Hepatocyte (in vitro differentiated cells): ENCODE measurements at regions not wholly inside any gene's neighbourhood (a gene's known extent, or its start where the extent isn't known, plus 50 kb on each side); places are given as distances from the start of the nearest gene placed in this dataset.

ENCODE experiments used
- DNase-seq: peaks from one replicate; pipeline ENCODE4 v3.0.0-alpha.2; 2016; ENCODE audit warnings: low spot score
- H2AFZ ChIP-seq: fragments of 200-600 bp; sonication (generic); 2 replicates; pipeline ENCODE4 v1.6.0; 2016; ENCODE audit warnings: antibody characterized with exemption, mild to moderate bottlenecking
- H3K27ac ChIP-seq: fragments of 200-600 bp; sonication (generic); 2 replicates; pipeline ENCODE4 v1.5.1; 2016; ENCODE audit warnings: mild to moderate bottlenecking
- H3K27me3 ChIP-seq: fragments of 200-600 bp; sonication (generic); 2 replicates; pipeline ENCODE4 v1.6.1; 2016
- H3K36me3 ChIP-seq: fragments of 200-600 bp; sonication (generic); replicated peaks from 2 replicates; pipeline ENCODE4 v1.5.1; 2016; ENCODE audit warnings: low read depth; ENCODE audit not compliant: insufficient read depth
- H3K4me1 ChIP-seq: fragments of 200-600 bp; sonication (generic); 2 replicates; pipeline ENCODE4 v1.5.1; 2016; ENCODE audit warnings: mild to moderate bottlenecking, moderate library complexity; ENCODE audit not compliant: insufficient read depth
- H3K4me2 ChIP-seq: fragments of 200-600 bp; sonication (generic); 2 replicates; pipeline ENCODE4 v1.6.0; 2016
- H3K4me3 ChIP-seq: fragments of 200-600 bp; sonication (generic); 2 replicates; pipeline ENCODE4 v1.5.1; 2016; ENCODE audit warnings: mild to moderate bottlenecking
- H3K79me2 ChIP-seq: fragments of 200-600 bp; sonication (generic); 2 replicates; pipeline ENCODE4 v1.6.0; 2017; ENCODE audit warnings: mild to moderate bottlenecking
- H3K9me2 ChIP-seq: fragments of 200-600 bp; sonication (generic); replicated peaks from 2 replicates; pipeline ENCODE4 v1.6.0; 2017; ENCODE audit warnings: mild to moderate bottlenecking; ENCODE audit not compliant: insufficient read depth
- H3K9me3 ChIP-seq: fragments of 200-600 bp; sonication (generic); 2 replicates; pipeline ENCODE4 v1.5.1; 2016; ENCODE audit warnings: low read depth, mild to moderate bottlenecking
- H4K20me1 ChIP-seq: fragments of 200-600 bp; sonication (generic); 2 replicates; pipeline ENCODE4 v1.6.0; 2016; ENCODE audit warnings: mild to moderate bottlenecking; ENCODE audit not compliant: insufficient read depth, poor library complexity, severe bottlenecking
- CTCF ChIP-seq: fragments of 200-600 bp; sonication (generic); IDR thresholded peaks from 2 replicates; pipeline ENCODE4 v1.5.1; 2016; ENCODE audit warnings: antibody characterized with exemption, mild to moderate bottlenecking; ENCODE audit not compliant: poor library complexity
- EZH2 ChIP-seq: fragments of 200-600 bp; sonication (generic); IDR thresholded peaks from 2 replicates; pipeline ENCODE4 v1.6.1; 2016; ENCODE audit warnings: antibody characterized with exemption, mild to moderate bottlenecking, borderline replicate concordance
- EZH2phosphoT487 ChIP-seq: fragments of 200-600 bp; sonication (generic); IDR thresholded peaks from one replicate; pipeline ENCODE4 v1.6.1; 2018; ENCODE audit warnings: antibody characterized with exemption, mild to moderate bottlenecking, low read depth, moderate library complexity; ENCODE audit not compliant: unreplicated experiment, severe bottlenecking
- WGBS: methylation state at CpG from one replicate; pipeline ENCODE4 v1.1.6; 2016; ENCODE audit warnings: low lambda C conversion rate; ENCODE audit errors: missing lambda C conversion rate; 5-methylcytosine and 5-hydroxymethylcytosine counted together

- H3K27ac ChIP-seq = no peak overlapping the region
- no peaks in the 10 kb centered on the region for H3K9me2 ChIP-seq
- no peak for DNase-seq
- H2AFZ ChIP-seq = no peak overlapping the region
- TF ChIP-seq EZH2phosphoT487 = no peak
- no peaks in the 10 kb centered on the region for H3K36me3 ChIP-seq
- H3K9me3 ChIP-seq = no peaks in the 10 kb centered on the region
- no peaks in the 10 kb centered on the region for H3K79me2 ChIP-seq
- WGBS = 42% methylated on average over 1 of the region's 1 CpG
- no peak overlapping the region for H3K4me3 ChIP-seq
- no peaks in the 10 kb centered on the region for H4K20me1 ChIP-seq
- H3K4me2 ChIP-seq = no peak overlapping the region
- no peaks in the 10 kb centered on the region for H3K4me1 ChIP-seq
- H3K27me3 ChIP-seq = peaks cover 19% of the 10 kb centered on the region
Observed at GRCh38 chr22:27023591-27023990, 366.2 kb downstream of the MIAT start.

GRCh38 chr22:27024982-27025381 is 367.6 kb downstream of the MIAT start:
- no peak overlapping the region for H2AFZ ChIP-seq
- no peak overlapping the region for H3K27ac ChIP-seq
- H3K79me2 ChIP-seq = no peaks in the 10 kb centered on the region
- DNase-seq = no peak
- H3K9me2 ChIP-seq = no peaks in the 10 kb centered on the region
- H4K20me1 ChIP-seq = no peaks in the 10 kb centered on the region
- peaks cover 17% of the 10 kb centered on the region for H3K27me3 ChIP-seq
- no peaks in the 10 kb centered on the region for H3K4me1 ChIP-seq
- H3K4me3 ChIP-seq = no peak overlapping the region
- H3K9me3 ChIP-seq = no peaks in the 10 kb centered on the region
- 40% methylated on average over 1 of the region's 1 CpG for WGBS
- no peaks in the 10 kb centered on the region for H3K36me3 ChIP-seq
- TF ChIP-seq EZH2 = no peak
- TF ChIP-seq EZH2phosphoT487 = no peak
- no peak for TF ChIP-seq CTCF
- no peak overlapping the region for H3K4me2 ChIP-seq

- no peaks in the 10 kb centered on the region for H3K4me1 ChIP-seq
- no peak for TF ChIP-seq EZH2
- no peak for TF ChIP-seq CTCF
- no peak for TF ChIP-seq EZH2phosphoT487
- H3K4me2 ChIP-seq = no peak overlapping the region
- peaks cover 20% of the 10 kb centered on the region for H3K27me3 ChIP-seq
- no peaks in the 10 kb centered on the region for H3K9me3 ChIP-seq
- H3K79me2 ChIP-seq = no peaks in the 10 kb centered on the region
- WGBS = 80% methylated on average over 3 of the region's 3 CpGs
- H3K4me3 ChIP-seq = no peak overlapping the region
- H2AFZ ChIP-seq = no peak overlapping the region
- H3K9me2 ChIP-seq = no peaks in the 10 kb centered on the region
- DNase-seq = no peak
- no peaks in the 10 kb centered on the region for H3K36me3 ChIP-seq
- H3K27ac ChIP-seq = no peak overlapping the region
- H4K20me1 ChIP-seq = no peaks in the 10 kb centered on the region
Observed at GRCh38 chr22:27028093-27028492, 370.7 kb downstream of the MIAT start.

GRCh38 chr22:27029584-27030130 is 372.3 kb downstream of the MIAT start:
- Histone ChIP-seq H3K27me3 (peaks cover 13% of the 10 kb centered on the region), H3K27ac (no peak overlapping the region), H3K9me3 (no peaks in the 10 kb centered on the region), H3K4me3 (no peak overlapping the region), H3K4me1 (no peaks in the 10 kb centered on the region), H3K4me2 (no peak overlapping the region), H4K20me1 (no peaks in the 10 kb centered on the region), H3K79me2 (no peaks in the 10 kb centered on the region), H2AFZ (no peak overlapping the region), H3K36me3 (no peaks in the 10 kb centered on the region), H3K9me2 (no peaks in the 10 kb centered on the region)
- 95% methylated on average over 1 of the region's 1 CpG for WGBS
- no peak for DNase-seq
- TF ChIP-seq EZH2 = no peak
